GM18505 (cell line): ENCODE measurements at regions not wholly inside any gene's neighbourhood (a gene's known extent, or its start where the extent isn't known, plus 50 kb on each side); places are given as distances from the start of the nearest gene placed in this dataset.
"Not testable (repeated sequence)": the region's sequence is repeated elsewhere in the genome, so short reads cannot be mapped to it uniquely, and the experiment has no call there.

Source experiments
- ATAC-seq: cut with Tn5 transposase; IDR thresholded peaks from one replicate; pipeline ENCODE4 v1.9.1; 2021; ENCODE audit not compliant: unreplicated experiment
- POLR2A ChIP-seq: IDR thresholded peaks from 4 replicates; pipeline ENCODE4 v1.6.1; 2011; ENCODE audit warnings: borderline replicate concordance; ENCODE audit not compliant: insufficient read depth, insufficient read length; ENCODE audit errors: extremely low read depth

GRCh38 chr5:138635708-138636107 lies 60.5 kb upstream of the HSPA9 start:
- TF ChIP-seq POLR2A, result no peak
- no peak for ATAC-seq

- TF ChIP-seq POLR2A, result no peak
- ATAC-seq, result no peak
Measured at GRCh38 chr5:138635265-138635664, 60.1 kb upstream of the HSPA9 start.

- not testable (repeated sequence) for ATAC-seq
Measured at GRCh38 chr5:138634804-138635203, 59.6 kb upstream of the HSPA9 start.

- no peak for TF ChIP-seq POLR2A
Measured at GRCh38 chr5:138632900-138633489, 57.8 kb upstream of the HSPA9 start.

GRCh38 chr5:138631096-138631928 lies 56.1 kb upstream of the HSPA9 start:
- no peak for TF ChIP-seq POLR2A
- ATAC-seq, result no peak

More at GRCh38 chr5:138632900-138633489, 57.8 kb upstream of the HSPA9 start:
- no peak for ATAC-seq

- no peak for TF ChIP-seq POLR2A
- ATAC-seq, result no peak
Measured at GRCh38 chr5:138629392-138629791, 54.2 kb upstream of the HSPA9 start.

- no peak for ATAC-seq
- TF ChIP-seq POLR2A, result no peak
Measured at GRCh38 chr5:138626333-138626944, 51.2 kb upstream of the HSPA9 start.

- ATAC-seq, result no peak
- no peak for TF ChIP-seq POLR2A
Measured at GRCh38 chr5:138625134-138625533, 49.9 kb upstream of the HSPA9 start.
